ENCODE measurements at regions not wholly inside any gene's neighbourhood (a gene's known extent, or its start where the extent isn't known, plus 50 kb on each side); places are given as distances from the start of the nearest gene placed in this dataset.

DNA sequence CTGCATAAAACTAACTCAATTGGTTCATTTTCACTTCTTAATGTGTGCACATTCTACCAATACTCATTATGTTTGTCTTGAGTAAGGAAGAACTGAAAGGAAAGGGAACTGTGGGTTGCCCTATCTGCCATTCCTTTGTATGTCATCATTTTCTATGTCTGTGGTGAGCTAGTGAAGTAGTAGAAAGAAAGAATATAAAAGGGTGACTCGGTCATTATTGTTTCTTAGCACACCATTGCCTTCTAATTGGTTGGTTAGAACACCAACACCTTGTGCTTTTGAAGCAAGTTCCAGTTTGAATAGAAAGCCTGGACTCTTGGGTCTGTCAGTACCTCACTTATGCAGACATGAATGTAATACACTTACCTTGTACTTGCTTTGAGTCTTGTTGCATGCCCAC lies 64.3 kb upstream of the MDFIC start (continued):
- TF ChIP-seq, protein P1, sequence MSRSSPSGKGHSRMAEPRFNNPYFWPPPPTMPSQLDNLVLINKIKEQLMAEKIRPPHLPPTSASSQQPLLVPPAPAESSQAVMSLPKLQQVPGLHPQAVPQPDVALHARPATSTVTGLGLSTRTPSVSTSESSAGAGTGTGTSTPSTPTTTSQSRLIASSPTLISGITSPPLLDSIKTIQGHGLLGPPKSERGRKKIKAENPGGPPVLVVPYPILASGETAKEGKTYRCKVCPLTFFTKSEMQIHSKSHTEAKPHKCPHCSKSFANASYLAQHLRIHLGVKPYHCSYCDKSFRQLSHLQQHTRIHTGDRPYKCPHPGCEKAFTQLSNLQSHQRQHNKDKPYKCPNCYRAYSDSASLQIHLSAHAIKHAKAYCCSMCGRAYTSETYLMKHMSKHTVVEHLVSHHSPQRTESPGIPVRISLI (tag by site-specific recombination; IDR thresholded peaks at IDR 0.05) = no peak
- TF ChIP-seq ZBTB10 (tag by site-specific recombination; IDR thresholded peaks at IDR 0.05) (no peak), ZNF707 (tag by site-specific recombination; IDR thresholded peaks at IDR 0.05) (no peak), ZNF624 (tag by site-specific recombination; IDR thresholded peaks at IDR 0.05) (no peak), ZNF239 (tag by site-specific recombination; IDR thresholded peaks at IDR 0.05) (no peak), ZNF280C (tag by site-specific recombination; IDR thresholded peaks at IDR 0.05) (no peak), ZNF670 (tag by site-specific recombination; IDR thresholded peaks at IDR 0.05; ENCODE audit: low read depth) (no peak), ZNF530 (tag by site-specific recombination; IDR thresholded peaks at IDR 0.05; ENCODE audit: low read depth) (no peak)
- TF ChIP-seq, protein P2, sequence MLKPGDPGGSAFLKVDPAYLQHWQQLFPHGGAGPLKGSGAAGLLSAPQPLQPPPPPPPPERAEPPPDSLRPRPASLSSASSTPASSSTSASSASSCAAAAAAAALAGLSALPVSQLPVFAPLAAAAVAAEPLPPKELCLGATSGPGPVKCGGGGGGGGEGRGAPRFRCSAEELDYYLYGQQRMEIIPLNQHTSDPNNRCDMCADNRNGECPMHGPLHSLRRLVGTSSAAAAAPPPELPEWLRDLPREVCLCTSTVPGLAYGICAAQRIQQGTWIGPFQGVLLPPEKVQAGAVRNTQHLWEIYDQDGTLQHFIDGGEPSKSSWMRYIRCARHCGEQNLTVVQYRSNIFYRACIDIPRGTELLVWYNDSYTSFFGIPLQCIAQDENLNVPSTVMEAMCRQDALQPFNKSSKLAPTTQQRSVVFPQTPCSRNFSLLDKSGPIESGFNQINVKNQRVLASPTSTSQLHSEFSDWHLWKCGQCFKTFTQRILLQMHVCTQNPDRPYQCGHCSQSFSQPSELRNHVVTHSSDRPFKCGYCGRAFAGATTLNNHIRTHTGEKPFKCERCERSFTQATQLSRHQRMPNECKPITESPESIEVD (tag by site-specific recombination; IDR thresholded peaks at IDR 0.05) = no peak

DNA sequence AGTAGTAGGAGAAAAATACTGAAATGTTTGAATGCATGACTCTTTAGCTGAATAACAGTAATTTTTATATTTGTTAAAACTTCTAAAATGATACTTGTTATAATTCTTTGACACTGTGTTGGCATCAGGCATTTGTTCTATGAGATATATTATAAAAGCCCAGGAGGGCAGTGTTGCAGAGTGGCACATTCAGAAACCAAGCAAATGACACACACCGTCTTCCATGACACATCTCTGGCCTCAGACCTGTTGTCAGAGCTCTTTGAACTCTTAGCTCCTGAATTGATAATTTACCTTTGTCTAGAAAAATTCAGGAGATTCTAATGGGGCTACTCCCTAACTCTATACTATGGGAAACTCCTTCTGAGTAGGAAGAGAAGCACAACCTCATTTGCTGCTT lies 62.4 kb upstream of the MDFIC start:
- no peak for TF ChIP-seq ZNF843 (tag by site-specific recombination; IDR thresholded peaks at IDR 0.05)
- no peak for TF ChIP-seq ZNF366 (tag by site-specific recombination; conservative IDR thresholded peaks at IDR 0.05)
- TF ChIP-seq ZNF311 (tag by site-specific recombination; IDR thresholded peaks at IDR 0.05; ENCODE audit: borderline replicate concordance) = no peak
- TF ChIP-seq ZNF600 (tag by site-specific recombination; IDR thresholded peaks at IDR 0.05) = no peak
- no peak for TF ChIP-seq ZSCAN16 (tag by site-specific recombination; IDR thresholded peaks at IDR 0.05)
- no peak for TF ChIP-seq ZNF571 (tag by site-specific recombination; IDR thresholded peaks at IDR 0.05)
- TF ChIP-seq ZNF274 (IDR thresholded peaks at IDR 0.05; ENCODE audit: low read length) = no peak
- TF ChIP-seq ZNF274 (tag by site-specific recombination; IDR thresholded peaks at IDR 0.05; ENCODE audit: borderline replicate concordance) = no peak
- POLR2A ChIA-PET = no interaction called here
- Histone ChIP-seq H3K4me1 (ENCODE audit: control insufficient read depth, insufficient read depth, low read length) (no peaks in the 10 kb centered on the region), H3K27ac (ENCODE audit: extremely low read depth, low read depth, low read length) (no peak overlapping the region), H3K4me3 (ENCODE audit: low read depth, low read length) (no peak overlapping the region), H3K36me3 (ENCODE audit: control insufficient read depth in 2 of 2, insufficient read depth in 1 of 2, low read length in 2 of 2) (no peaks in the 10 kb centered on the region), H3K9me3 (ENCODE audit: control insufficient read depth, insufficient read depth, low read depth, low read length) (no peaks in the 10 kb centered on the region)
- CTCF ChIA-PET = interaction anchor here (0.6 kb wide), 2 partner anchors 401 to 645 kb away, joined by 3 to 5 read pairs; no protein-coding TSS in a partner anchor

GRCh38 chr7:114860206-114860605 lies 61.7 kb upstream of the MDFIC start:
- ChIA-PET CTCF (interaction anchor here (0.6 kb wide), 3 partner anchors 400 to 919 kb away, joined by 3 to 5 read pairs (median 4); no protein-coding TSS in a partner anchor), POLR2A (no interaction called here)
- no peak overlapping the region for H3K27ac ChIP-seq (ENCODE audit: extremely low read depth, low read depth, low read length)
- no peak for TF ChIP-seq ZNF529 (tag by site-specific recombination; IDR thresholded peaks at IDR 0.05; ENCODE audit: insufficient replicate concordance)
- no peaks in the 10 kb centered on the region for H3K9me3 ChIP-seq (ENCODE audit: control insufficient read depth, insufficient read depth, low read depth, low read length)
- no peaks in the 10 kb centered on the region for H3K4me1 ChIP-seq (ENCODE audit: control insufficient read depth, insufficient read depth, low read length)
- no peak overlapping the region for H3K4me3 ChIP-seq (ENCODE audit: low read depth, low read length)
- no peaks in the 10 kb centered on the region for H3K36me3 ChIP-seq (ENCODE audit: control insufficient read depth in 2 of 2, insufficient read depth in 1 of 2, low read length in 2 of 2)

Data from HEK293 (cell line).